ENCODE measurements at regions not wholly inside any gene's neighbourhood (a gene's known extent, or its start where the extent isn't known, plus 50 kb on each side); places are given as distances from the start of the nearest gene placed in this dataset.

GRCh38 chrX:4550018-4550417, 836.6 kb upstream of the PRKX start:
- TF ChIP-seq CTCF (IDR thresholded peaks at IDR 0.05; ENCODE audit: low read depth, low read length) = peak; percentile 29
- TF ChIP-seq MAX (IDR thresholded peaks at IDR 0.05; ENCODE audit: low read depth, low read length) = no peak
- no peak for TF ChIP-seq POLR2A (IDR thresholded peaks at IDR 0.05; ENCODE audit: extremely low read depth, insufficient read length)
